ENCODE measurements at regions not wholly inside any gene's neighbourhood (a gene's known extent, or its start where the extent isn't known, plus 50 kb on each side); places are given as distances from the start of the nearest gene placed in this dataset.

DNA sequence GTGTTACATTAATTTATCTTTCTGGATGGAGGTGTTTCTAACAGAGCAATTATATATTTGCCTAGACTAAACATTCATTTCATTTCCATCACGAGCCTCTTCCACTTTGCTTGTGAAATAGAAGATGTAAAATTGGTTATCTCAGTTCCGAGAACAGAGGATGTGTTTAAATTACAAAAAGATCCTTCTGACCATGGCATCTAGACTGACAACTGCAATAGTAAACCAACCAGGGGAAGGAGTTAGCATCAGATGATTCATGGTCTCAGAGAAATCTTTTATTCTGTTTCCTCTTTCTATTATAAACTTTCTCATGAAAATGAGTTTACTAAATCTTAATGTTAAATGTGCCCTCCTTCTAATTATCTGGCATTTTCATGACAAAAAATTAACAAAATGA lies 149.8 kb upstream of the WDR11 start:
- Histone ChIP-seq H2AFZ (ENCODE audit: low read length) (no peak overlapping the region), H3K9me3 (ENCODE audit: low read length) (no peaks in the 10 kb centered on the region), H3K9me2 (ENCODE audit: insufficient read depth, low read length) (no peaks in the 10 kb centered on the region), H3K4me1 (ENCODE audit: insufficient read depth, low read length, poor library complexity, severe bottlenecking) (no peaks in the 10 kb centered on the region), H4K20me1 (ENCODE audit: insufficient read depth, low read length) (no peaks in the 10 kb centered on the region), H3K36me3 (ENCODE audit: insufficient read depth, low read length) (no peaks in the 10 kb centered on the region), H3K4me3 (ENCODE audit: low read depth, low read length, poor library complexity, severe bottlenecking) (no peak overlapping the region), H3K79me2 (ENCODE audit: insufficient read depth, low read depth, low read length) (no peaks in the 10 kb centered on the region), H3K27ac (ENCODE audit: low read depth, low read length, poor library complexity, severe bottlenecking) (no peak overlapping the region), H3K4me2 (ENCODE audit: low read length) (no peak overlapping the region)
- DNase-seq (ENCODE audit: low spot score) = no peak
- intact Hi-C loops (cut with micrococcal nuclease; ENCODE audit: unreplicated experiment) = no loop called here
- ChIA-PET CTCF (ENCODE audit: unreplicated experiment) (no interaction called here), POLR2A (no interaction called here)
- BruUV-seq (replicated peaks) = no TSS peak
- TF ChIP-seq EZH2phosphoT487 (IDR thresholded peaks at IDR 0.05; ENCODE audit: borderline replicate concordance, low read depth, low read length) = no peak
- TF ChIP-seq, protein P1, sequence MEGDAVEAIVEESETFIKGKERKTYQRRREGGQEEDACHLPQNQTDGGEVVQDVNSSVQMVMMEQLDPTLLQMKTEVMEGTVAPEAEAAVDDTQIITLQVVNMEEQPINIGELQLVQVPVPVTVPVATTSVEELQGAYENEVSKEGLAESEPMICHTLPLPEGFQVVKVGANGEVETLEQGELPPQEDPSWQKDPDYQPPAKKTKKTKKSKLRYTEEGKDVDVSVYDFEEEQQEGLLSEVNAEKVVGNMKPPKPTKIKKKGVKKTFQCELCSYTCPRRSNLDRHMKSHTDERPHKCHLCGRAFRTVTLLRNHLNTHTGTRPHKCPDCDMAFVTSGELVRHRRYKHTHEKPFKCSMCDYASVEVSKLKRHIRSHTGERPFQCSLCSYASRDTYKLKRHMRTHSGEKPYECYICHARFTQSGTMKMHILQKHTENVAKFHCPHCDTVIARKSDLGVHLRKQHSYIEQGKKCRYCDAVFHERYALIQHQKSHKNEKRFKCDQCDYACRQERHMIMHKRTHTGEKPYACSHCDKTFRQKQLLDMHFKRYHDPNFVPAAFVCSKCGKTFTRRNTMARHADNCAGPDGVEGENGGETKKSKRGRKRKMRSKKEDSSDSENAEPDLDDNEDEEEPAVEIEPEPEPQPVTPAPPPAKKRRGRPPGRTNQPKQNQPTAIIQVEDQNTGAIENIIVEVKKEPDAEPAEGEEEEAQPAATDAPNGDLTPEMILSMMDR (conservative IDR thresholded peaks at IDR 0.05; ENCODE audit: low read length) = no peak

DNA sequence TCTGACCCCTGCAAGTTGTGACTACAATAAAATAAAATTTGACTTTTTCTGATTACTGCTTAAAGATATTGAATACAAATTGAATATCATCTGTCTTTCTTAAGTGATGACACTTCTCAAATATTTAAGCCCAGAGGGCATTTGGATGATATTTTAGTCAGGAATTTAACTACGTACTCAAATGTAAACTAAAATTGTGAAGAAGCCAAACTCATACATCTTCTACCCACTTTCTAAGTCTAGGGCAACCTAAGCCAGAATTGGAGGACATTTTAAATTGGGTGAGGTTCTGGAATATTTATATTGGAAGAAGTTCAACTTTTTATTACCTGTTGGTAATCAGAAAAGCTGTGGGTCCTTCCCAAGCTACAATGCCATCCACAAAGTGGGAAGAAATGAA lies 149.1 kb upstream of the WDR11 start:
- intact Hi-C loops (cut with micrococcal nuclease; ENCODE audit: unreplicated experiment) = no loop called here
- no peak for DNase-seq (ENCODE audit: low spot score)
- no peaks in the 10 kb centered on the region for H3K4me1 ChIP-seq (ENCODE audit: insufficient read depth, low read length, poor library complexity, severe bottlenecking)
- no peaks in the 10 kb centered on the region for H3K9me3 ChIP-seq (ENCODE audit: low read length)
- H3K4me2 ChIP-seq (ENCODE audit: low read length) = no peak overlapping the region
- H3K4me3 ChIP-seq (ENCODE audit: low read depth, low read length, poor library complexity, severe bottlenecking) = no peak overlapping the region
- no TSS peak for BruUV-seq (replicated peaks)
- H2AFZ ChIP-seq (ENCODE audit: low read length) = no peak overlapping the region
- POLR2A ChIA-PET = no interaction called here
- H3K79me2 ChIP-seq (ENCODE audit: insufficient read depth, low read depth, low read length) = no peaks in the 10 kb centered on the region
- no peak for TF ChIP-seq EZH2phosphoT487 (IDR thresholded peaks at IDR 0.05; ENCODE audit: borderline replicate concordance, low read depth, low read length)
- TF ChIP-seq, protein P1 (conservative IDR thresholded peaks at IDR 0.05; ENCODE audit: low read length) = no peak
- H4K20me1 ChIP-seq (ENCODE audit: insufficient read depth, low read length) = no peaks in the 10 kb centered on the region
- H3K27ac ChIP-seq (ENCODE audit: low read depth, low read length, poor library complexity, severe bottlenecking) = no peak overlapping the region
- no peaks in the 10 kb centered on the region for H3K36me3 ChIP-seq (ENCODE audit: insufficient read depth, low read length)
- no peaks in the 10 kb centered on the region for H3K9me2 ChIP-seq (ENCODE audit: insufficient read depth, low read length)
- CTCF ChIA-PET (ENCODE audit: unreplicated experiment) = no interaction called here

DNA sequence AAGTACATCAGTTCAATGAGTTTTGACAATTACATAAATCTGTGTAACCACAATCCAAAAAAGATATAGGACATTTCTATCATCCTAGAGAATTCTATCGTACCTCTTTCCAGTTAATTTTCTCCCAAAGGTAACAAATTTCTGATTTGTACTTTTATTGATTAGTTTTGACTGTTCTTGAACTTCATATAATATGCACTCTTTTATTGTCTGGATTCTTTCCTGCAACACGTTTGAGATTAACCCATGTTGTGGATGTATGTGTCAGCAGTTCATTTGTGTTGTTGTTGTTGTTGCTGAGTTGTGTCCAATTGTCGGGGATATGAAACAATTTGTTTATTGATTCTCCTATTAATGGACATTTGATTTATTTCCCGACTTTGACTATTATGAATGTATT lies 145.9 kb upstream of the WDR11 start:
- no TSS peak for BruUV-seq (replicated peaks)
- ChIA-PET CTCF (ENCODE audit: unreplicated experiment) (no interaction called here), POLR2A (no interaction called here)
- Histone ChIP-seq H4K20me1 (ENCODE audit: insufficient read depth, low read length) (no peaks in the 10 kb centered on the region), H2AFZ (ENCODE audit: low read length) (no peak overlapping the region), H3K4me1 (ENCODE audit: insufficient read depth, low read length, poor library complexity, severe bottlenecking) (no peaks in the 10 kb centered on the region), H3K9me2 (ENCODE audit: insufficient read depth, low read length) (no peaks in the 10 kb centered on the region), H3K36me3 (ENCODE audit: insufficient read depth, low read length) (no peaks in the 10 kb centered on the region), H3K9me3 (ENCODE audit: low read length) (no peaks in the 10 kb centered on the region), H3K4me2 (ENCODE audit: low read length) (no peak overlapping the region), H3K79me2 (ENCODE audit: insufficient read depth, low read depth, low read length) (no peaks in the 10 kb centered on the region), H3K4me3 (ENCODE audit: low read depth, low read length, poor library complexity, severe bottlenecking) (no peak overlapping the region), H3K27ac (ENCODE audit: low read depth, low read length, poor library complexity, severe bottlenecking) (no peak overlapping the region)
- DNase-seq (ENCODE audit: low spot score) = no peak
- TF ChIP-seq, protein P1 (conservative IDR thresholded peaks at IDR 0.05; ENCODE audit: low read length) = no peak
- no peak for TF ChIP-seq EZH2phosphoT487 (IDR thresholded peaks at IDR 0.05; ENCODE audit: borderline replicate concordance, low read depth, low read length)
- intact Hi-C loops (cut with micrococcal nuclease; ENCODE audit: unreplicated experiment) = no loop called here

All from OCI-LY7 (cell line).